Activated naive CD8-positive, alpha-beta T cell treated with anti-CD3 and anti-CD28 coated beads, Interleukin-2, amount 50 U/mL, for 24 hours (primary cell): ENCODE measurements at regions not wholly inside any gene's neighbourhood (a gene's known extent, or its start where the extent isn't known, plus 50 kb on each side); places are given as distances from the start of the nearest gene placed in this dataset.

Source experiments
- ATAC-seq: fragments of 150-1000 bp; cut with Tn5 transposase; one replicate; pipeline ENCODE4 v1.10.0; 2021
- DNase-seq: peaks from one replicate; pipeline ENCODE4 v3.0.0; 2021
- H3K27ac Mint-ChIP-seq: one replicate; pipeline ENCODE4 v1.8.0; 2021; ENCODE audit warnings: mild to moderate bottlenecking, mixed read lengths
- H3K27me3 Mint-ChIP-seq: one replicate; pipeline ENCODE4 v1.8.0; 2021; ENCODE audit warnings: mixed read lengths
- H3K36me3 Mint-ChIP-seq: one replicate; pipeline ENCODE4 v1.8.0; 2021; ENCODE audit warnings: low read depth, mixed read lengths
- H3K4me1 Mint-ChIP-seq: one replicate; pipeline ENCODE4 v1.8.0; 2021; ENCODE audit warnings: mixed read lengths
- H3K4me3 Mint-ChIP-seq: one replicate; pipeline ENCODE4 v1.8.0; 2021; ENCODE audit warnings: mild to moderate bottlenecking, moderate library complexity, mixed read lengths
- H3K9me3 Mint-ChIP-seq: one replicate; pipeline ENCODE4 v1.8.0; 2021; ENCODE audit warnings: mixed read lengths

GRCh38 chr3:106908181-106908938, 468.9 kb upstream of the CCDC54 start:
- DNase-seq (no peak), ATAC-seq (no peak)
- H3K36me3 Mint-ChIP-seq = no peaks in the 10 kb centered on the region
- H3K9me3 Mint-ChIP-seq = peaks cover 5% of the 10 kb centered on the region
- no peaks in the 10 kb centered on the region for H3K4me1 Mint-ChIP-seq
- H3K4me3 Mint-ChIP-seq = no peak overlapping the region
- H3K27ac Mint-ChIP-seq = no peak overlapping the region
- no peaks in the 10 kb centered on the region for H3K27me3 Mint-ChIP-seq

DNA sequence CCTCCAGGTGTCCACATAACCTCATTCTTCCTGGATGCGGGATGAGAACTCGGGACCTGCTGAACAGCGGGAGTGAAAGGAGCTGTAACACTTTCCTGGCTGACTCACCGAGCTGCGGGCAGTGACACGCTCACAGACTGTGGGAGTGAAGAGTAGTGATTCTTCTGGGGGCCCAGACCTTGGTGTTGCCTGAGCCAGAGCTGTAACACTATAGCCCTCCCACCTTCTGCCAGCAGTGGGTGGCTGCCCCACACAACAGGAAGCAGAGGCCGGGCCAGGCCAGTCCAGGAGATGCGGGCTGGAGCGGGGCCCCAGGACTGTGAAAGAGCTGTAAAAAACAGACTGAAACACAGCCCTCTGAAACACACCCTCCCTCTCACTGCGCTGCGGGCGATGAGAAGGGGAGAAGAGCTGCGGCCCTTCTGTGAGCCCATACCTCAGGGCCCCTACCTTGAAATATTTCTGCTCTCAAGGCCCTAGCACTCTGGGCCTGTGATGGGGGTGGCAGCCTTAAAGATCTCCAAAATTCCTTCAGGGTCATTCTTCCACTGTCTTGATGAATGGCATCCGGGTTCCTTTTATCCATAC, 464.0 kb upstream of the CCDC54 start:
- ATAC-seq (no peak), DNase-seq (no peak)
- no peak overlapping the region for H3K4me3 Mint-ChIP-seq
- H3K4me1 Mint-ChIP-seq = no peaks in the 10 kb centered on the region
- peaks cover 1% of the 10 kb centered on the region for H3K27me3 Mint-ChIP-seq
- no peak overlapping the region for H3K27ac Mint-ChIP-seq
- no peaks in the 10 kb centered on the region for H3K36me3 Mint-ChIP-seq
- H3K9me3 Mint-ChIP-seq = no peaks in the 10 kb centered on the region

GRCh38 chr3:106913966-106914365, 463.3 kb upstream of the CCDC54 start:
- no peak for DNase-seq
- H3K4me3 Mint-ChIP-seq = no peak overlapping the region
- no peaks in the 10 kb centered on the region for H3K9me3 Mint-ChIP-seq
- ATAC-seq = no peak
- no peaks in the 10 kb centered on the region for H3K4me1 Mint-ChIP-seq
- no peak overlapping the region for H3K27ac Mint-ChIP-seq
- H3K36me3 Mint-ChIP-seq = no peaks in the 10 kb centered on the region
- peaks cover 1% of the 10 kb centered on the region for H3K27me3 Mint-ChIP-seq

- H3K9me3 Mint-ChIP-seq = no peaks in the 10 kb centered on the region
- no peak for DNase-seq
- no peak overlapping the region for H3K27ac Mint-ChIP-seq
- no peak for ATAC-seq
- H3K36me3 Mint-ChIP-seq = no peaks in the 10 kb centered on the region
- no peak overlapping the region for H3K4me3 Mint-ChIP-seq
- no peaks in the 10 kb centered on the region for H3K4me1 Mint-ChIP-seq
- H3K27me3 Mint-ChIP-seq = no peaks in the 10 kb centered on the region
Observed at GRCh38 chr3:106920609-106921008, 456.6 kb upstream of the CCDC54 start.

GRCh38 chr3:106929081-106929480, 448.2 kb upstream of the CCDC54 start:
- Mint-ChIP-seq H3K9me3 (no peaks in the 10 kb centered on the region), H3K36me3 (no peaks in the 10 kb centered on the region), H3K4me3 (no peak overlapping the region), H3K27ac (no peak overlapping the region), H3K4me1 (no peaks in the 10 kb centered on the region), H3K27me3 (no peaks in the 10 kb centered on the region)
- DNase-seq (no peak), ATAC-seq (no peak)

GRCh38 chr3:106930086-106930485, 447.2 kb upstream of the CCDC54 start:
- Mint-ChIP-seq H3K4me1 (no peaks in the 10 kb centered on the region), H3K36me3 (no peaks in the 10 kb centered on the region), H3K27me3 (no peaks in the 10 kb centered on the region), H3K27ac (no peak overlapping the region), H3K4me3 (no peak overlapping the region), H3K9me3 (no peaks in the 10 kb centered on the region)
- ATAC-seq (no peak), DNase-seq (no peak)

GRCh38 chr3:106931904-106932303, 445.3 kb upstream of the CCDC54 start:
- ATAC-seq (no peak), DNase-seq (no peak)
- H3K4me3 Mint-ChIP-seq = no peak overlapping the region
- H3K27me3 Mint-ChIP-seq = no peaks in the 10 kb centered on the region
- no peaks in the 10 kb centered on the region for H3K4me1 Mint-ChIP-seq
- H3K9me3 Mint-ChIP-seq = no peaks in the 10 kb centered on the region
- H3K36me3 Mint-ChIP-seq = no peaks in the 10 kb centered on the region
- H3K27ac Mint-ChIP-seq = no peak overlapping the region

GRCh38 chr3:106936337-106936736, 440.9 kb upstream of the CCDC54 start:
- DNase-seq (no peak), ATAC-seq (no peak)
- Mint-ChIP-seq H3K27ac (no peak overlapping the region), H3K36me3 (no peaks in the 10 kb centered on the region), H3K27me3 (no peaks in the 10 kb centered on the region), H3K9me3 (no peaks in the 10 kb centered on the region), H3K4me3 (no peak overlapping the region), H3K4me1 (no peaks in the 10 kb centered on the region)

DNA sequence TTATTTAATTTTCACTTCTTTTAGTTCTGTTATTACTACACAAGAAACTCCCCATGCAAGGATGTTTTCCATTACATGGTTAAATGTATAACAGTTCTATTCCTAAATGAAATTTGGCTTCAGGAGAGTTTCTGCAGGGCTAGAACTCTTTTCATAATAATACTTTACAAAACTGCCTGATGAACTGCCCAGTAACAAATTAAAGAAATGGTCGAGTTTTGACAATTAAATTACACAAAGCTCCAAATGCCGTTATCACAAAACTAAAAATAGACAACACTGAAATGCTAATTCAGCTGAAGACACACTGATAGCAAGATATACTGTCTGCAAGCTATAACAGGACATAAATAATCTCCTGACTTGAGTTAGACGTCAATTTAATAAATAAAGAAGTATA, 435.2 kb upstream of the CCDC54 start:
- H3K9me3 Mint-ChIP-seq = no peaks in the 10 kb centered on the region
- ATAC-seq (no peak), DNase-seq (no peak)
- no peak overlapping the region for H3K27ac Mint-ChIP-seq
- H3K36me3 Mint-ChIP-seq = no peaks in the 10 kb centered on the region
- no peaks in the 10 kb centered on the region for H3K4me1 Mint-ChIP-seq
- H3K27me3 Mint-ChIP-seq = no peaks in the 10 kb centered on the region
- H3K4me3 Mint-ChIP-seq = no peak overlapping the region

DNA sequence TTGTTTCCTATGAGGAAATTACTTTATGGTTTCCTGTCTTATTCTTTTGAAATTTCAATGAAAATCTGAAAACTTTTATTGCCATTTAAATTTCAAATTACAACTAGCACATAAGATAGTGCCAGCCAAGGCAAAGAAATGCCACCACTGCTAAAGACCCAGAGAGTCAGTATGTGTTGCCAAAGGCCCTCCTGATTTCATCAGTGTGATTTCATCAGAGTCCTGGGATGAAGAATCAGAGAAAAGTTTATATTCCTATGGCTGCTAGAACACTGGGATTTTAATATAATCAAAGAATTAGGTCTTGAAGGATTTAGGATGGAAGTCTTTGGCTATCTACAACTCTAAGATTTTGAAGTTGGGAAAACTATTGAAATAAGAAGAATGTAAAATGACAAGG, 434.2 kb upstream of the CCDC54 start:
- H3K27ac Mint-ChIP-seq = no peak overlapping the region
- H3K36me3 Mint-ChIP-seq = no peaks in the 10 kb centered on the region
- no peak for DNase-seq

DNA sequence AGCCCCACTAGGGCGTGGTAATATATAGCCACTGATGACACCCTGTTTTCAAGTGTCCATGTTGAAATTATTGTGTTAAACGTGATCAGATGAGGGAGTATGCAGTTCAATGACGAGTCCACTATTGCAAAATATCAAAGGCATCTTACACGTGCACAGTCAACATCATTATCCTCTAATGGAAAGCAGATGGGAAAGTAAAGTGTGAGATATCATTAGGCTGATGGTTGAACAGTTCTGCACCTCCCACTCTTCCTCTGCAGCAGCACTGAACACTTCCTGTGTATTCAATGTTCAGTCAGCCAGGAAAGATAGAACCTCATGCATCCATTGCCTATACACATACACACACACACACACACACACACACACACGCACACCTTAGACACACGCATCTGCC, 431.8 kb upstream of the CCDC54 start:
- no peak for DNase-seq
- Mint-ChIP-seq H3K27me3 (no peaks in the 10 kb centered on the region), H3K36me3 (no peaks in the 10 kb centered on the region), H3K9me3 (peaks cover 4% of the 10 kb centered on the region), H3K27ac (no peak overlapping the region), H3K4me1 (no peaks in the 10 kb centered on the region), H3K4me3 (no peak overlapping the region)
- ATAC-seq = no peak

More for the DNA sequence above, 434.2 kb upstream of the CCDC54 start:
- ATAC-seq = no peak
- no peaks in the 10 kb centered on the region for H3K4me1 Mint-ChIP-seq
- H3K4me3 Mint-ChIP-seq = no peak overlapping the region
- no peaks in the 10 kb centered on the region for H3K27me3 Mint-ChIP-seq
- no peaks in the 10 kb centered on the region for H3K9me3 Mint-ChIP-seq

- Mint-ChIP-seq H3K9me3 (peaks cover 4% of the 10 kb centered on the region), H3K4me3 (no peak overlapping the region), H3K27ac (no peak overlapping the region), H3K27me3 (no peaks in the 10 kb centered on the region), H3K36me3 (no peaks in the 10 kb centered on the region), H3K4me1 (no peaks in the 10 kb centered on the region)
- ATAC-seq = no peak
- DNase-seq = no peak
Observed at GRCh38 chr3:106946866-106947265, 430.4 kb upstream of the CCDC54 start.

GRCh38 chr3:106957029-106957428, 420.2 kb upstream of the CCDC54 start:
- ATAC-seq = no peak
- Mint-ChIP-seq H3K9me3 (peaks cover 19% of the 10 kb centered on the region), H3K27me3 (no peaks in the 10 kb centered on the region), H3K4me3 (no peak overlapping the region), H3K27ac (no peak overlapping the region), H3K4me1 (no peaks in the 10 kb centered on the region), H3K36me3 (no peaks in the 10 kb centered on the region)
- DNase-seq = no peak

DNA sequence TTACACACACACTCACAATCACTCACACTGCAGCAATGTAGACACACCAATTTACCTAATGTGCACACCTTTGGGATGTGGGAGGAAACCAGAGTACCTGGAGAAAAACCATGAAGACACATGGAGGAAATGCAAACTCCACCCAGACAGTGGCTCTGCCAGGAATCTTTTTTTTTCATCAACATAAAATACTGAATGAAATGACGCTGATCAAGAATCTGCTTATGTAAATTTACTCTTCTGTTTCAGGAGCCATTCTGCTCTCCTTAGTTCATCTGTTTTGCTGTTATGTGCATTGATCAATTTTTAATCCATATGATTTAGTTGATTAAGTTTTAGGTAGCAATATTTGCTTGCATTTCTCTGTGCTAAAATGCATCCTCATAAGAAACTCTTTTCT, 414.2 kb upstream of the CCDC54 start:
- Mint-ChIP-seq H3K27ac (no peak overlapping the region), H3K9me3 (peaks cover 2% of the 10 kb centered on the region), H3K4me3 (no peak overlapping the region), H3K36me3 (no peaks in the 10 kb centered on the region), H3K4me1 (no peaks in the 10 kb centered on the region), H3K27me3 (no peaks in the 10 kb centered on the region)
- no peak for DNase-seq
- no peak for ATAC-seq

GRCh38 chr3:106963442-106963841, 413.8 kb upstream of the CCDC54 start:
- H3K4me1 Mint-ChIP-seq = no peaks in the 10 kb centered on the region
- no peaks in the 10 kb centered on the region for H3K9me3 Mint-ChIP-seq
- no peaks in the 10 kb centered on the region for H3K27me3 Mint-ChIP-seq
- H3K4me3 Mint-ChIP-seq = no peak overlapping the region
- no peak for DNase-seq
- H3K27ac Mint-ChIP-seq = no peak overlapping the region
- ATAC-seq = no peak
- no peaks in the 10 kb centered on the region for H3K36me3 Mint-ChIP-seq

DNA sequence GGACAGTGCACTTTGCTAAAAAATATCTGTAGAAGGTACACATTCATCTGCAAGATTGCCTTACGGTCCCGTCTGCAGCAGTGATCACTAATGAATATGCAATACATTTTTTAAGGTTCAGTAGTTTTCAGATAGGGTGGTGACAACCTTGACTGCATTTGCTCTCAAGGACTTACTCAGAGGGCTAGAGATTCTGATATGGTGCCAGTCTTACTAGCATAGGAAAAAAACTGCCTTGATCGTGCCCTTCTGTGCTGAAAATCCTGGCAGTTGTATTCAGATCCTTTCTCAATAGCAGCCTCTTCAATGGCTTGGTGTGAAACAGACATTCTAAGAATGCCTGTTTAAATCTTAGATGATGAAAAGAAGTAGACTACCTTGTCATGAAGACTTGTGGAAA, 411.9 kb upstream of the CCDC54 start:
- DNase-seq (no peak), ATAC-seq (no peak)
- H3K27me3 Mint-ChIP-seq = no peaks in the 10 kb centered on the region
- H3K36me3 Mint-ChIP-seq = no peaks in the 10 kb centered on the region
- no peak overlapping the region for H3K27ac Mint-ChIP-seq
- no peaks in the 10 kb centered on the region for H3K9me3 Mint-ChIP-seq
- no peak overlapping the region for H3K4me3 Mint-ChIP-seq
- H3K4me1 Mint-ChIP-seq = no peaks in the 10 kb centered on the region
